ENCODE measurements at regions not wholly inside any gene's neighbourhood (a gene's known extent, or its start where the extent isn't known, plus 50 kb on each side); places are given as distances from the start of the nearest gene placed in this dataset.
"Not testable (repeated sequence)": the region's sequence is repeated elsewhere in the genome, so short reads cannot be mapped to it uniquely, and the experiment has no call there.

DNA sequence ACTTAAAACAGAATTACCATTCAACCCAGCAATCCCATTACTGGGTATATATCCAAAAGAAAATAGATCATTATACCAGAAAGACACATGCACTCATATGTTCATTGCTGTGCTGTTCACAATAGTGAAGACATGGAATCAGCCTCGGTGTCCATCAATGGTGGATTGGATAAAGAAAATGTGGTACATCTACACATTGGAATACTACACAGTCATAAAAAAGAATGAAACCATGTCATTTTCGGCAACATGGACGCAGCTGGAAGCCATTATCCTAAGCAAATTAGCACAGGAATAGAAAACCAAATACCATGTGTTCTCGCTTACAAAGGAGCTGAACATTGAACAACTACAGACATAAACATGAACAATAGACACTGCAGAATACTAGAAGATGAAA, 244.8 kb upstream of the PROX1 start:
- no peak for DNase-seq

DNA sequence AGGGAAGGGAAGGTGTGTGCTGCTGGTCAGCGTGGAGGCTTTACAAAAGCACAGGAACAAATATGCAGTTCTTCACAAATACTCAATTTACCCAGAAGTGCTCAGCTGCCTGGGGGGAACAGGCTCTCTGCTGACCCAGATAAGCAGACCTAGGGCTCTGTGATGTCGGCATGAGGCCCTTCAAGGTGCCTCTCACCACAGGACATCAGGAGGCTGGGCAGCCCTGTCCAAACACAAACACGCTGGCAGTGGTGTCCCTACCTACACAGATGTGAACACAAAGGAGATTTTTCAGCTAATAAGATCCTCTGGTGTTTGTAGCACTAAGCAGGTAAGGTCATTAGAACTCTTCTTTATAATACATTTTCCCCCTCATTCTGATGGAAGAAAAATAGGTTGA, 243.0 kb upstream of the PROX1 start:
- no peak for DNase-seq

DNA sequence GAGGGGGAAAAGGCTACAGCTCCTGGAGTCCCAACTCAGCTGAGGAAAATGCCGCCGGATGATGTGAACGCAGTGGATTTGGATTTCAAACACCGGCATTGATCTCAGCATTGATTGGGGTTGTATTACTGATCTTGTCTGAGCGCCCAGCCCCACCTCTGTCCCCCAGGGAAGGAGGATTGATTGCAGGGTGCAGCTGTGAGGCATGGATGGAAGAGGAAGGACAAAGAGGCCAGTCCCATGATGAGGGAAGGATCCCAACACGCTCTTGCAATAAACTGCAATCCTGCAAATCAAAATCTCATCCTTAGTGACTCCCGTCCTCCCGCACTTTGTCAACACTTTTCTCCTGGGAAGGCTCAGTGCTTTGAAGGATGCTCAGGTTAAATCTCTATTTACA, 242.3 kb upstream of the PROX1 start:
- no peak for DNase-seq

DNA sequence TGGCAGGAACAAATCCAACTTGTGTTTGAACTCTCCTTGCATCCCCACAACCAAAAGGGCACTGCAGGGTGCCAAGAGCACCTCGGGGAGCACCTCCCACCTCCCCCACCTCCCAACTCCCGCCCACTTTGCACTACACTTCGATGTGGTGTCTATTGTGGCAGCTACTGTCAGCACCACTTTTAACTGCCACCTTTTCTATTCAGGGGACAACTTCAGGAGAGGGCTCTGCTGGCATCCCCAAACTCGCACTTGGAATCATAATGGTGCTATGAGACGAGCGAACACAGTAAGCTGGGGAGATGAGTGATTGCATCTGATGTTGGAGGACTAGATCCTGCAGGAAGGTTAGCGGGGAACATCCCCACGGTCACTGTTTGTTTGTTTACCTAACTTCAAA, 238.2 kb upstream of the PROX1 start:
- DNase-seq: no peak

DNA sequence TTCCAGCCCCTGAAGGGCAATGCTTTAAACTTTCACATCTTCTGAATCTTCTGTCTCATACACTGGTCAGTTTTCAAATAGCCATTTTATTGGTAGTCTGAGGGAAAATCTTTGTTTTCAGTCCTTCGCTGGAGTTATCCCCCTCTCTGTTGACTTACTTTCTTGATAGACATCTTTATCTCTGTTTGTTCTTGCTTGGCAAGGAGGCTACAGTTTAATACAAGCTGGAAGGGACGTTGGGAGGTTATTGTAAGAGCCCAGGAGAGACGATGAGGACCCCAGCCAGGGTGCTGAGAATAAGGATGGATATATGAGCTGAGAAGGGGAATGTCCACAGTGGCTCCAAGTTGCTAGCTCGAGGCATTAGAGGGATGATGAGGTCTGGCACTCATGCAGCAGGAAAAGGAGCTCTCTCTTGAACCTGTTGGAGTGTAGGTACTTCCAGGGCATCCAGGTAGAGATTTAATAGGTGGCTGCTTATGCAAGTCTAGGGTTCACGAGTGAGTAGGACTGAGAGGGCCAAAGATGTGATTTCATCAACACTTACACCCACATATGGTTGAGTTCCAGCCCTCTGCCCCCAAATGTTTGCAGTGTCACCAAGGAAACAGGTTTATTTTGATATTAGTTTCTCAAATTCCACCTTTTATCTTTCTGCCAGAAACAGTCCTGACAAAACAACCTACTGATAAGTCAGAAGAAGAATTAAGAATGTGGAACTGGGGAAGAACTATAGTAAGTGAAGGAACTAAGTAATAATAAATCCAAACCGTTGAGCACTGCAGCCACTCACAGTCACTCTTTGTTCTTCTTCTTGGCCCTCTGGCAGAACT, 237.3 kb upstream of the PROX1 start:
- DNase-seq: no peak

DNA sequence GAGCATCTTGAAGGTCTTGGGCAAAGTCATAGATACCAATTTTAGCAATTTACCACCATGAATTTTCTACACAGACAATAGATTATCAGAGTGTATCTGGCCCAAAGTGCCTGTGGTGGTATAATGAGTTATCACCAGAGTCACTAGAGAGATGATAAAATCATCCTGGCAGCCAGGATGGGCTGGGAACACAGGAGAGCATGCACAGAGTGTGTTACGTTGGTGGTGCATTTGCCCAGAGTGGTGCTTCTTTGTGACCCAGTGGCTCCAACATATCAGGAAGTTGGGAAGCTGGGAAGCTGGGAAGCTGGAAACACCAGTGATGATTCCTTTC, 236.7 kb upstream of the PROX1 start:
- no peak for DNase-seq

DNA sequence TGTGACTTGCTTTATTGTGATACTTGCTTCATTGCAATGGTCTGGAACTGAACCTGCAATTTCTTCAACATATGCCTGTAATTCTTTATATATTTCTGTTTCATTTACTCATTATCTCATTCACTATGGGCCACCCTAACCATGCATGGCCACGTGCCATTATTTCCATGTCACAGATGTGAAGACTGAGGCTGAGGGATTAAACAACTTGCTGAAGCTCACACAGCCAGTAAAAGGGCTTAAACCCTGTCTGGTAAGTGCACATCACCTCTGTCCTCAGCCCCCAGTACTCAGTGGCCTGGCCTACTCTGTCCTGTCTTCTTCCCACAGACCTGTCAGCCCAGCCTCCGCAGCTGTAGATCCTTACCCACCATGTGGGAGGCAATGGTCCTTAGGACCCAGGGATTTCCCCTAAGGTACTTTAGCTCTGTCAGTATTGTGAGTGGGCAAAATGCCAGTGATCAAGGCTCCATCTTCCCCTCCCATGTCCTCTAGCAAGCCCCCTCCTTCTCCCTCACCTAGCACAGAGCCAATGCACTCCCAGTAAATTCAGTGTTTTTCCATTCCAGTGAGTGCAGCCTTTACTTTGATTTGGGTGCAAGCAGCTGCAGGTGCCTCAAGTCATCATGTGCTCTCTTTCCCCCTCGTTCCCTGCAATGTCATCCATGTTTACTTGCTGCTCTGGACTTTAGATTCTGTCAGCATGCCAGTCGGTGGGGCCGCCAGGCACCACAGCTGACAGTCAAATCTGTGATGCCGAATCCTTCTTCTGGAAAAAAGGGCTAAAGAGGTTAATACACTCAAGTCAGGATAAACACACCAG, 228.2 kb upstream of the PROX1 start:
- no peak for DNase-seq

DNA sequence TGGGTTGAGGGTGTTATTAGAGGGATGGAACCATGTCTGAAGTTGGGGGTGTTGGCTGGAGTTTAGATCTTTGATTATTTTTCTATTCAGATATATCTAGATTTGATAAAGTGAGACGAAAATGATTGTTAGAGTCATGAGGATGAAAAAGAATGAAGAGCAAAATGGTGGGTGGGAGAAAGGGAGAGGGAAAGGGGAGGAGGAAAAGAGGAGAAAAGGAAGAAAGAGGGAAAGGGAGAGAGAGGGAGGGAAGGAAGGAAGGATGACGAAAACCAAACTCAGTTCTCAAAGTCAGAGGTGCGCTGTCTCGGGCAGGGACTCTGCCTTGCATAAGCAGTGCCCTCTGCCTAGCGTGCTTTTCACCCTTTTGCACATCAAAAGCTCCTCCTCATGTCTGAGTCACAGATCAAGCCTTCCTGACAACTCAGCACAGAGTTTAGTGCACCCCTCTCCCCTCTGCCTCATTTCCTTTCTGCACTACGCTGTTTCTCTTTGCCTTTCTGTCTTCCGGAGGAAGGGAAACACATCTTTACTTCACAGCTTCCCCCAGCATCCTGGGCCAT, 225.8 kb upstream of the PROX1 start:
- peak; percentile 16 for DNase-seq

DNA sequence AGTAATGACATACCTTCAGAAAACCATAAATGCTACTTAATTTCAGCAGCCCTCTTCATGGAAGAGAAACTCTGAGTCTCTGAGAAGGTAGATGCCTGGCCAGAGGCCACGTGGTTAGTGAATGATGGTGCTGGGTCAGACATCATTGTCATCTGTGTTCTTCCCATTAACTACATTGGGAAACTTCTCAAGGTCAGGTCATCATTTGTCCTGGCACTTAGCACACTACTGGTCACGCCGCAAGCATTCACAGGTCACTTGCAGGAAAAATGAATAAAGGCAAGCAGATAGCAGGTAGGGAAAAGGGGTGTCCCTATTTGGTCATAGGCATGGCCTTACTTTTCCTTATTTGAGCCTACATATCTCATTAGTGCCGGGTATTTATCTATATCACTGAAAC, 220.1 kb upstream of the PROX1 start:
- no peak for DNase-seq

DNA sequence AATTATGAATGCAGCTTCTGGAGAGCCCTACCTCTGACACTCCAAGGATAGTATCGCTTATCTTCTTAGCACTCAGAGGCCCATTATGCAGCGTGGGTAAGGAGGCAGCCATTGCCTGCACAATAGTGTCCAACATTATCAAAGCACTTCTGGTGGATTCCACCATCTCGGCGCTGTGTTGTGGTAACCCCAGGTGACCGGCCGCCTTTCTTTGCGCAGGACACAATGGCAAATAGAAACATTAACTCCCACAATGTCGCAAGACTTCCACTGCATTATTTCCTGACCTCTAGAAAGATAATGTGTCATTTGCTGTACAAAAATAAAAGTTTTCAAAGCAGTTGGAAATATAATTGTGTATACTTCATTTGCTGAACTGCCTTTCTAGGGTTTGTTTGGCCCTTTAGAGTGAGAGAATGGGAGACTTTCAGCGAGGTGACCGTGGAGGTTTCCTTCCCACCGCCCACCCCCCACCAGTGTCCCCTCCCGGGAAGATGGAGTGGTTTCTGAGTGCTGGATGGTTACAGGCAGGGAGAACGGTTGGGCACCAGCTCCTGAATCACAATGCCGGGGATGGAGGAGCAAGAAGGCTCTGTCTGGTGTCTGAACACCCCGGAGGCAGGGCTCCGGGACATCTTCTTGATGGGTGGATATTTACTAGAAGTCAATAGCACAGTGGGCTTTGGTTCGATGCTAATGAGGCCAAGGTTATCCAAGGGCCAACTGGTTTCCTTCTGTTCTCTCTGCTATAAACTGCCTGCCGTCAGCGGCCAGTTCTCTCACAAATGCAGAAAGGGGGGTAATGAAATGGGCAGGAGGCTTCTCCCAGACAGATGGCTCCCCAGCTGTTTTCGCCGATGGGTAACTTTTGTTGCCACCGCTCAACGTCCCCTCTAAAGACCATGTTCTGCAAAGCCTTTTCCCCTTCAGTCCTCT, 215.4 kb upstream of the PROX1 start:
- DNase-seq: no peak

DNA sequence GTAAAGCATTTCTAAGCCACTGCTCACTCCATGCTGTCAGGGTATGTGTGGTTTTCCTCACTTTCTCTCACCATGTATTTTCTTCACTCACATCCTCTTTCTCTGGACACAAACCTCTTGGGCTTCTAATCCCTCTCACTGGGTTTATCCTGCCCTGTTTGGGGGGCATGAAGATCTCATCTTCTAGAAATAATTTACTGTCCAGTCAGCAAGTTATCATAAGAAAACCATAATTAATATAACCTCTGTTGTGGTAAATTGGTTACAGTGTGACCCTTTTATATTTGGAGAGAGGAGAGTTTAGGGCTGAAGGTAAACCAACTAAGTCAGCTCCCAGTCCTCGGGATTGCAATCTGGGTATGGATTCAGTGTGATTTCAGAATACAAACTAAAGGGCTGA, 213.8 kb upstream of the PROX1 start:
- no peak for DNase-seq

DNA sequence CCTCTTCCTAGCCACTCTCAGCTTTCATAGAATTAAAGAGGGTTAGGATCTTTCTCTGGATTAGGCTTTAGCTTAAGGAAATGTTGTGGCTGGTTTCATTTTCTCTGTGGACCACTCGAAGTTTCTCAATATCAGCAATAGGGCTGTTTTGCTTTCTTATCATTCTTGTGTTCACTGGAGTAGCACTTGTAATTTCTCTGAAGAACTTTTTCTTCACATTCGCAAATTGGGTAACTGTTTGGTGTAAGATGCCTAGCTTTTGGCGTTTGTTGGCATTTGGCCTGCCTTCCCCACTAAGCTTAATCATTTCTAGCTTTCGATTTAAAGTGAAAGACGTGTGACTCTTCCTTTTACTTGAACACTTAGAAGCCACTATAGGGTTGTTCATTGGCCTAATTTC, 210.8 kb upstream of the PROX1 start:
- DNase-seq: no peak

DNA sequence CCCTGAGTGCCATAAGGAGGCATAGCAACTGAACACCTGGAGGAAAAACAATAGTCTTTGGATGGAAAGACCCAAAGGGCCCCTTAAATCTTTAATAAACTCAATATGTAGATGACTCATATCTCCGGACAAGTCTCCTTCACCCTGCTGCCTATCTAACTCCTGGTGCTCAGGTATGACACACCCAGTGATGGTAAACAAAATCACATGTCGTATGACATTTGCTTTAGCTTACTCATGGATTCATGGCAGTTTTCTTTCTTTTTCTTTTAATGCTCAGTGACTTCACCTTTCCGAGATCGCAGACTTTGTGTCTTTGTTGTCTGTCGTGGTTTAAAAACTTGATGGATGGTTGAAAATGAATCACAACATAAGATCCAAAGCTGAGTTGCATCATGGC, 208.5 kb upstream of the PROX1 start:
- no peak for DNase-seq

DNA sequence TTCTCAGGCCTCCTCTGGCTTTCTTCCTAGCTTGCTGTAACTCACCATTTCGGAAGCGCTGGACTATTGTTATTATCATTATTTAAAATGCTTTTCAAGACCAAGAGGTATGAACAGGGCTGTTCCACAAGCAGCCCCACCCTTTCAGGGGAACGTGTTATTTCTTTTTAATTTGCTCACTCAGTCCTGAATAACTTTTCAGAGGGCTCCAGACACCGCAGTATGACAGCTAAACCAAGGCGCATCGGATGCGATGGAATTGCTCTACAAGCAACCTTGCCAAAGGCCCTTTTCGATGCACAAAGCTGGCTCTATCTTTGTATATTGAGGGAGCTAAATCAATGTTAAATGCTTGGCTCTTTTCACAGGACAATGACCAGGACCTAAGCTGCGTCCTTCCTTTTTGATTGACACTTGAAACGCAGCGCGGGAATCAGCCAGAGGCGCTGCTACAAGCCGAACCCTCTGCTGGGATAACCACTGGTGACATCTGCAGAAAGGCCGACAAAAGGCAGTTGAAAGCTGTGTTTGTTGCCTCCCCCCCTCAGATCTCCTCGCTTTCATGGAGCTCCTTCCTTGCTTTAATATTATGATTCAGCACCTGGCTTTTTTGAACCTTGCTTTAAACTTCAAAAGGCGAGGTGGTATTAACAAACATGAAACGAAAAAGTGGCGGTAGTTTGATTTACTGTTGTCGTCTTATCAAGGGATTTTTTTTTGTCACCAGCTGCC, 204.7 kb upstream of the PROX1 start:
- no peak for DNase-seq

DNA sequence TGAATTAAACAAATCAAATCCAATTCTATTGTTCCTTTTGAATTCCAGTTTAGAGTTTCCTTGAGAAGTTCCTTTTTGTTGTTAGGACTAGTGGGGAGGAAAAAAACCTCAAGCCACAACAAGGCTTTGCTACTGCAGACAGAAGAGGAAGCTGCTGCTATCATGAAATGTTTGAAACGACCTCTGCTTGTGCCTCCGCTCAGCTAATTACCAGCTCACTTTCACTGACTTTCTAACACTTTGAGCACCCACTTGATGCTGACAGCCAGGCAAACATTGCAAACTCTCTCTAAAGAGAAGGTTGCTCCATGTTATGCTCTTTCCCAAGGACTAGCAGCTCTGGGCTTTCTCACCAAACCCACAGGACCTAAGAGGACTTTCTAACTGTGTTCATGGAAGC, 203.9 kb upstream of the PROX1 start:
- no peak for DNase-seq

DNA sequence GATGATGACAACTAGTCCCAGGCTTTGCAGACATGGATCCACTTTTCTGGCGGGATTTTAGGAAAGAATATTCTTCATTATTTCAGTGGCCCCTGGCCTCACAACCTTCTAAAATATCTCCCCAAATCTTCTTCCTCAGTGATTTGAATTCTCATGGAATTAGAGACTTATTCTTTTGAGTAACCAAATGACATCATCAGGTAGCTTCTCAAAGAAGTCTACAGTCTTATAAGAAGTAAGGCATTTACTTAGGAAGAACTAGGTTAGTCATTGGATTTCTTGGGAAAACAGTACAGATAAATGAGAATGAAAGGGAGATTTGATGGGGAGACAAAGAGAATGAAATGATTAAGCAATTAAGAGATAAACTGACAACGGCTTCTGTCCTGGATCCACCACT, 201.1 kb upstream of the PROX1 start:
- DNase-seq: no peak

DNA sequence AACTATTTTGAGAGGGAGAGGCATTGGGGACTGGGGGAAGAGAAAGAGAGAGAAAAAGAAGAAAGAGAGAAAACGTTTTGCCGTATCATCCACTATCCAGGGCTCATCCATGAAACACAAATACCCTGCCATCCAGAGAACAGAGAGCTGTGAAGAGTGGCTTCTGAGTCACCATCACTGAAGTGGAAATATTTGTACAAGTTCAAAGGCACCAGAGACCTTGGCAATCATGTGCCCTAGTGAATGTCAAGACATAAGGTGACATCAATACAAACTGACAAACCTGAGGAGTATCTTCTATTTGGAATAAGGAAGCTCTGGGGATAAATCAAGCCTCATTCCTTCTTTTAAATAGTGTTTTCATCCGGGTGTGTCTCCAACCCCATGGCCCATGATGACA, 197.2 kb upstream of the PROX1 start:
- DNase-seq: no peak

DNA sequence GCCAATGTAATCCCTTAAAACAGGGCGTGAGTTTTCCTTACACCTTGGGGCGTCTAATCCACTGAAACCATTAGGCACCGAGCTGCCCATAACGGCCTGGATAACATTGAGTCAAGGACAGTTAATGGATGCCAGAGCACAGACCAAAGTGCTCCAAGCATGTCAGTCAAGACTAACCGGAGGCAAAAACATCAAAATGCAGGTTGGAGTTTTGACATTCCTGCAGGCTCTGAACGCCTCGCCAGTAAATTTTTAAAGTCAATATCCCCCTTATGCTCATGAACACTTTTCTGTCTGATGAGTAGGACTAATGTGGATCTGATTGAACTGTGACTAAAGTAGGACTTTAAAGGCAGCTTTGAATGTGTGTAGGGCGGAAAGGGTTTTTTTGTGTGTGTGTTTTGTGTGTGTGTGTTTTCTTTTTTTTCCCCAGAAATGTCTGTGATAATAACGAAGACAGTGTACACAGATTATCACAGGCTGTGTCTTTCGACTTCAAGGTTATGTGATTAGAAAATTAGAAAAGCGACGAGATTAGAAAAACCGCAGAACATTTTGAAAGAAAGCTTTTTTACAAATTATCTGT, 194.2 kb upstream of the PROX1 start:
- DNase-seq: no peak

DNA sequence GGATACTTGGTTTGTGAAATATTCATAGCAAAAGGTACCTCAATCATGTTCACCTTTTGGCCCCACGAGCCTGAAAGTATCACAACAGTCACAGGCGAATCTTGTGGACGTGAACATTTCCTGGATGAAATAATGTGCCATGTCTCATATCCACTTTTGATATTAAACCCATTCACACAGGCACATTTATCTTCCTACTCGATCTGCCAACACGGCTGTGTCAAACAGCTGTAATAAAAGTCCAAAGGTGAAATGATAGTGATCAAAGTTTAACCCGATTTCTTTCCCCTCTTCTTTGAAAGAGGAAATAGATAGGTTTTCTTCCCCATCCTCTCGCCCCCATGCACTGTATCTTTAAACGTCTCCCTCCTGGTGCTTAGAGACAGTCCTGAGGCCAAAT, 191.2 kb upstream of the PROX1 start:
- no peak for DNase-seq

DNA sequence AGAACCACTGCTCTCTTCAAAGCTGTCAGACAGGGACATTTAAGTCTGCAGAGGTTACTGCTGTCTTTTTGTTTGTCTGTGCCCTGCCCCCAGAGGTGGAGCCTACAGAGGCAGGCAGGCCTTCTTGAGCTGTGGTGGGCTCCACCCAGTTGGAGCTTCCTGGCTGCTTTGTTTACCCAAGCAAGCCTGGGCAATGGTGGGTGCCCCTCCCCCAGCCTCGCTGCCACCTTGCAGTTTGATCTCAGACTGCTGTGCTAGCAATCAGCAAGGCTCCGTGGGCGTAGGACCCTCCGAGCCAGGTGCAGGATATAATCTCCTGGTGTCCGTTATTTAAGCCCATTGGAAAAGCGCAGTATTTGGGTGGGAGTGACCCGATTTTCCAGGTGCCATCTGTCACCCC, 179.5 kb upstream of the PROX1 start:
- DNase-seq: not testable (repeated sequence)

DNA sequence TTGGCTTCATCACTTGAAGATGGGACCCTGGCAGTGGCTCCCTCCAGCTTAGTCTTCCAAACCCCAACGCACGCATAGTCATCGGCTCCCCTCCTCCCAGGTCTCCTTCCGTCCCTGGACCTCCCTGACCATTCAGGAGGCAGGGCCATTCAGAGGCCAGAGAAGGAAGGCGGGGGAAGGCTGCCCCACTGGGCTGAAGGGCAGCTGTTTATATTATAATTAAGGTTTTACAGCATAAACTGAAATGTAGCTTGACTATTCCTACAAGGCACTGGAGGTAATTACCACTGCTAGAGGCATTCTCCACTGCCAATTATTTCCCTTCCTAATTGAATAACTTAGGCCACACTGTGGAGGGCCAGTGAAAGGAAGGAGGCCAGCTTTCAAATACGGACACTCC, 170.6 kb upstream of the PROX1 start:
- no peak for DNase-seq

Measured in activated naive CD4-positive, alpha-beta T cell treated with Interleukin-2 at 50 U/mL for 16 hours (primary cell).